NCI-H1105 treated with DMSO at 0.1 percent for 48 hours (cell line): ENCODE measurements at regions not wholly inside any gene's neighbourhood (a gene's known extent, or its start where the extent isn't known, plus 50 kb on each side); places are given as distances from the start of the nearest gene placed in this dataset.

ENCODE experiments used
- DNase-seq: peaks from one replicate; lab custom pipeline; 2025; lab: John Stamatoyannopoulos, UW

- DNase-seq: no peak
Measured at GRCh38 chr15:55026381-55026780, 170.4 kb downstream of the RSL24D1 start.

- DNase-seq: no peak
Measured at GRCh38 chr15:55017635-55018034, 179.1 kb downstream of the RSL24D1 start.

GRCh38 chr15:55016225-55016624 is 180.5 kb downstream of the RSL24D1 start:
- DNase-seq: no peak

GRCh38 chr15:55015093-55015445 is 181.7 kb downstream of the RSL24D1 start:
- no peak for DNase-seq

- no peak for DNase-seq
Measured at GRCh38 chr15:55014391-55015092, 182.2 kb downstream of the RSL24D1 start.

GRCh38 chr15:55008421-55008820 is 188.3 kb downstream of the RSL24D1 start:
- no peak for DNase-seq

- DNase-seq: no peak
Measured at GRCh38 chr15:55007561-55007960, 189.2 kb downstream of the RSL24D1 start.

- no peak for DNase-seq
Measured at GRCh38 chr15:55005679-55006078, 191.1 kb downstream of the RSL24D1 start.

- no peak for DNase-seq
Measured at GRCh38 chr15:55003965-55004873, 192.5 kb downstream of the RSL24D1 start.

GRCh38 chr15:54998661-54999060 is 198.1 kb downstream of the RSL24D1 start:
- DNase-seq: no peak

GRCh38 chr15:54990793-54991192 is 205.9 kb downstream of the RSL24D1 start:
- DNase-seq: no peak

GRCh38 chr15:54987881-54988280 is 208.9 kb downstream of the RSL24D1 start:
- no peak for DNase-seq

GRCh38 chr15:54979964-54980363 is 216.8 kb downstream of the RSL24D1 start:
- DNase-seq: no peak

- DNase-seq: no peak
Measured at GRCh38 chr15:54962637-54963036, 234.1 kb downstream of the RSL24D1 start.

GRCh38 chr15:54960266-54960665 is 236.5 kb downstream of the RSL24D1 start:
- no peak for DNase-seq

GRCh38 chr15:54941417-54941816 is 255.3 kb downstream of the RSL24D1 start:
- DNase-seq: no peak

GRCh38 chr15:54917312-54917711 is 279.4 kb downstream of the RSL24D1 start:
- no peak for DNase-seq

- DNase-seq: no peak
Measured at GRCh38 chr15:54915380-54915779, 281.4 kb downstream of the RSL24D1 start.

- DNase-seq: no peak
Measured at GRCh38 chr15:54884312-54884711, 312.4 kb downstream of the RSL24D1 start.

GRCh38 chr15:54859982-54860381 is 336.8 kb downstream of the RSL24D1 start:
- DNase-seq: no peak

GRCh38 chr15:54854667-54855066 is 342.1 kb downstream of the RSL24D1 start:
- DNase-seq: no peak

- DNase-seq: no peak
Measured at GRCh38 chr15:54850101-54850500, 346.6 kb downstream of the RSL24D1 start.

GRCh38 chr15:54843006-54843405 is 353.7 kb downstream of the RSL24D1 start:
- DNase-seq: no peak
